Heart right ventricle (tissue), 16 donors: ENCODE measurements at regions not wholly inside any gene's neighbourhood (a gene's known extent, or its start where the extent isn't known, plus 50 kb on each side); places are given as distances from the start of the nearest gene placed in this dataset.

Experiments used
- ATAC-seq, 8 donors: fragments of 200-7000 bp; cut with Tn5 transposase; one replicate each; pipeline ENCODE4 v1.9.1; 2020; ENCODE audit warnings: mild to moderate bottlenecking in 8 of 8, moderate library complexity in 8 of 8, moderate number of reproducible peaks in 1 of 8
- DNase-seq, 2 donors: peaks; one replicate each; pipeline ENCODE4 v3.0.0-alpha.2; 2020
- H3K27ac ChIP-seq, 10 donors: fragments of 200-600 bp; sonication (generic) in 2 of 10; one replicate each; pipeline versions ENCODE4 v1.5.0 to v1.8.0; 2020 to 2022; ENCODE audit warnings: mild to moderate bottlenecking in 3 of 10
- H3K27me3 ChIP-seq, 7 donors: fragments of 200-600 bp; one replicate each; pipeline ENCODE4 v1.8.0; 2021 to 2022; ENCODE audit warnings: mild to moderate bottlenecking in 2 of 7
- H3K36me3 ChIP-seq, 9 donors: fragments of 200-600 bp; sonication (generic) in 1 of 9; one replicate each; pipeline versions ENCODE4 v1.5.0 to v1.8.0; 2020 to 2022; ENCODE audit warnings: mild to moderate bottlenecking in 2 of 9
- H3K4me1 ChIP-seq, 9 donors: fragments of 200-600 bp; sonication (generic) in 1 of 9; one replicate each; pipeline versions ENCODE4 v1.5.0 to v1.8.0; 2020 to 2022; ENCODE audit warnings: mild to moderate bottlenecking in 4 of 9
- H3K4me3 ChIP-seq, 10 donors: fragments of 200-600 bp; sonication (generic) in 2 of 10; one replicate each; pipeline versions ENCODE4 v1.5.0 to v1.8.0; 2020 to 2022; ENCODE audit warnings: mild to moderate bottlenecking in 7 of 10, moderate library complexity in 2 of 10
- H3K9me3 ChIP-seq, 11 donors: fragments of 200-600 bp in 10 of 11; sonication (generic) in 2 of 11; one replicate each; pipeline versions ENCODE4 v1.5.0 to v1.8.0; 2013 to 2022; ENCODE audit warnings: mild to moderate bottlenecking in 2 of 11, control low read depth in 1 of 11, moderate library complexity in 1 of 11
- CTCF ChIP-seq, 9 donors: fragments of 200-600 bp; sonication (generic) in 2 of 9; IDR thresholded peaks; one replicate each; pipeline versions ENCODE4 v1.5.0 to v1.8.0; 2021 to 2022; ENCODE audit warnings: antibody characterized with exemption in 9 of 9, mild to moderate bottlenecking in 5 of 9, moderate library complexity in 1 of 9
- WGBS, 2 donors: extraction: QIAGEN DNeasy Blood & Tissue Kit; methylation state at CpG; one replicate each; pipeline ENCODE4 v1.1.7; 2013; ENCODE audit warnings: inconsistent platforms in 1 of 2; 5-methylcytosine and 5-hydroxymethylcytosine counted together
- intact Hi-C, 10 donors: fragments of 100-400 bp; cut with DNase I; formaldehyde crosslinking; loops; one replicate each; pipeline versions ENCODE4 v1.11.1 to v1.14.2; 2022
- donor health status: Arrhythmogenic right ventricular cardiomyopathy.
- donor health status: ischemic (EF 13 %, LVEDD 7.1; RV severe dilation, severe dysfunction).
- donor health status: healthy with polysubstance abuse.
- donor health status: DM: no; HTN: yes; CAD: no.
- donor health status: DM: no; HTN: no; CAD: no.
- donor health status: ischemic (EF 25% LVEDD 6.9; RV normal size, moderate dysfunction).
- donor health status: ischemic (EF 25% LVEDD 5.7; RV mildly dilated, moderate dysfunction).
- donor health status: healthy.
- donor health status: DM: yes; HTN: yes; CAD: no.
- donor health status: Ischemic cardiomyopathy.
- donor health status: ischemic (EF 35%, LVEDD 5.7; RV mildly dilated, moderate dysfunction).
- donor health status: nonischemic (EF 11% LVEDD 7.7; RV severe dilation, severe dysfunction).
- donor health status: DM: yes; HTN: yes; CAD: no.
- donor health status: PGD.
- donor health status: ischemic (EF 29% LVEDD 5.4; RV normal size, mild dysfunction).
- donor health status: nonischemic (EF 23%, LVEDD 6.1; RV moderate dilation, normal function).

- Histone ChIP-seq H3K27me3 (no peaks in the 10 kb centered on the region), H3K4me3 (no peak overlapping the region), H3K9me3 (peaks cover 0 to 25% (median 7%) of the 10 kb centered on the region in 11 donors), H3K27ac (no peak overlapping the region), H3K4me1 (no peaks in the 10 kb centered on the region), H3K36me3 (no peaks in the 10 kb centered on the region)
- intact Hi-C loops = no loop called here
- ATAC-seq (no peak), DNase-seq (no peak)
- TF ChIP-seq CTCF (IDR thresholded peaks at IDR 0.05) = no peak
- WGBS, 2 donors = 29 to 48% methylated on average over 1 of the region's 1 CpG
Observed at GRCh38 chr1:104987210-104987609, 1237.5 kb downstream of the AMY1C start.

GRCh38 chr1:104989012-104989411, 1239.3 kb downstream of the AMY1C start:
- Histone ChIP-seq H3K9me3 (peaks cover 0 to 24% (median 7%) of the 10 kb centered on the region in 11 donors), H3K27me3 (no peaks in the 10 kb centered on the region), H3K4me1 (no peaks in the 10 kb centered on the region), H3K27ac (no peak overlapping the region), H3K4me3 (no peak overlapping the region), H3K36me3 (no peaks in the 10 kb centered on the region)
- no peak for TF ChIP-seq CTCF (IDR thresholded peaks at IDR 0.05)
- ATAC-seq (no peak), DNase-seq (no peak)
- intact Hi-C loops = no loop called here
- 88 to 90% methylated on average over 3 of the region's 3 CpGs for WGBS, 2 donors

- intact Hi-C loops = no loop called here
Observed at GRCh38 chr1:104991702-104992101, 1242.0 kb downstream of the AMY1C start.

GRCh38 chr1:105000793-105001192, 1251.1 kb downstream of the AMY1C start:
- no peaks in the 10 kb centered on the region for H3K4me1 ChIP-seq
- intact Hi-C loops = no loop called here
- no peak overlapping the region for H3K4me3 ChIP-seq
- ATAC-seq = no peak
- H3K36me3 ChIP-seq = no peaks in the 10 kb centered on the region
- peaks cover 0 to 13% (median 0%) of the 10 kb centered on the region in 11 donors for H3K9me3 ChIP-seq
- no peak overlapping the region for H3K27ac ChIP-seq
- no peaks in the 10 kb centered on the region for H3K27me3 ChIP-seq
- no peak for TF ChIP-seq CTCF (IDR thresholded peaks at IDR 0.05)
- DNase-seq = no peak
- WGBS, 2 donors = 56 to 60% methylated on average over 3 of the region's 3 CpGs

More at GRCh38 chr1:104991702-104992101, 1242.0 kb downstream of the AMY1C start:
- ATAC-seq (no peak), DNase-seq (no peak)
- H3K4me3 ChIP-seq = no peak overlapping the region
- no peak overlapping the region for H3K27ac ChIP-seq
- no peaks in the 10 kb centered on the region for H3K36me3 ChIP-seq
- H3K4me1 ChIP-seq = no peaks in the 10 kb centered on the region
- 44 to 55% methylated on average over 3 of the region's 3 CpGs for WGBS, 2 donors
- peaks cover 0 to 10% (median 0%) of the 10 kb centered on the region in 11 donors for H3K9me3 ChIP-seq
- no peaks in the 10 kb centered on the region for H3K27me3 ChIP-seq
- no peak for TF ChIP-seq CTCF (IDR thresholded peaks at IDR 0.05)
